SK-N-SH treated with all-trans-retinoic acid at 6 μM for 48 hours (cell line): ENCODE measurements at regions not wholly inside any gene's neighbourhood (a gene's known extent, or its start where the extent isn't known, plus 50 kb on each side); places are given as distances from the start of the nearest gene placed in this dataset.

Experiments used
- ATAC-seq: fragments of 200-7000 bp; cut with Tn5 transposase; 3 replicates; pipeline ENCODE4 v1.9.1; 2020; ENCODE audit warnings: mild to moderate bottlenecking, moderate library complexity
- ARNTL ChIP-seq: fragments of 450-650 bp; formaldehyde crosslinking; IDR thresholded peaks from 2 replicates; pipeline ENCODE4 v1.5.0; 2020; ENCODE audit warnings: low read depth, mild to moderate bottlenecking, moderate library complexity, borderline replicate concordance
- CREB5 ChIP-seq: fragments of 250-450 bp; sonication (Bioruptor Pico); IDR thresholded peaks from 2 replicates; pipeline ENCODE4 v1.5.1; 2020; ENCODE audit warnings: low read depth, mild to moderate bottlenecking, moderate library complexity
- CSDC2 ChIP-seq: fragments of 250-450 bp; sonication (Bioruptor Pico); IDR thresholded peaks from 2 replicates; pipeline ENCODE4 v1.5.0; 2020; ENCODE audit warnings: mild to moderate bottlenecking, moderate library complexity
- CSRNP3 ChIP-seq: fragments of 250-450 bp; sonication (Bioruptor Pico); IDR thresholded peaks from 2 replicates; pipeline ENCODE4 v1.5.1; 2021; ENCODE audit warnings: mild to moderate bottlenecking, moderate library complexity
- ESRRG ChIP-seq: fragments of 250-450 bp; sonication (Bioruptor Pico); IDR thresholded peaks from 2 replicates; pipeline ENCODE4 v1.6.1; 2021; ENCODE audit warnings: mild to moderate bottlenecking
- ISL1 ChIP-seq: fragments of 250-450 bp; sonication (Bioruptor Pico); IDR thresholded peaks from 2 replicates; pipeline ENCODE4 v2.1.2; 2022; ENCODE audit warnings: mild to moderate bottlenecking, moderate library complexity
- PPARA ChIP-seq: fragments of 250-450 bp; sonication (Bioruptor Pico); IDR thresholded peaks from 2 replicates; pipeline ENCODE4 v1.5.0; 2020; ENCODE audit warnings: mild to moderate bottlenecking, borderline replicate concordance
- SNAI2 ChIP-seq: fragments of 250-450 bp; sonication (Bioruptor Pico); IDR thresholded peaks from 2 replicates; pipeline ENCODE4 v1.5.0; 2020; ENCODE audit warnings: mild to moderate bottlenecking, moderate library complexity
- TCF4 ChIP-seq: fragments of 250-450 bp; sonication (Bioruptor Pico); IDR thresholded peaks from 2 replicates; pipeline ENCODE4 v1.8.0; 2021; ENCODE audit warnings: mild to moderate bottlenecking, moderate library complexity, borderline replicate concordance
- ZFP30 ChIP-seq: fragments of 450-650 bp; formaldehyde crosslinking; IDR thresholded peaks from 2 replicates; pipeline ENCODE4 v1.5.0; 2022; ENCODE audit warnings: mild to moderate bottlenecking, moderate library complexity
- ZNF70 ChIP-seq: fragments of 450-650 bp; formaldehyde crosslinking; IDR thresholded peaks from 2 replicates; pipeline ENCODE4 v1.5.0; 2020; ENCODE audit warnings: mild to moderate bottlenecking, moderate library complexity
- ZNF8 ChIP-seq: fragments of 450-650 bp; formaldehyde crosslinking; IDR thresholded peaks from 2 replicates; pipeline ENCODE4 v1.5.0; 2020; ENCODE audit warnings: mild to moderate bottlenecking, moderate library complexity
- TF ChIP-seq, protein P1 (sequence below): fragments of 250-450 bp; sonication (Bioruptor Pico); IDR thresholded peaks from 2 replicates; pipeline ENCODE4 v1.5.0; 2020; ENCODE audit warnings: mild to moderate bottlenecking, moderate library complexity
- TF ChIP-seq, protein P2 (sequence below): fragments of 250-450 bp; sonication (Bioruptor Pico); IDR thresholded peaks from 2 replicates; pipeline ENCODE4 v1.8.0; 2020; ENCODE audit warnings: mild to moderate bottlenecking, moderate library complexity, borderline replicate concordance
- TF ChIP-seq, protein P3 (sequence below): fragments of 250-450 bp; sonication (Bioruptor Pico); IDR thresholded peaks from 2 replicates; pipeline ENCODE4 v1.8.0; 2021; ENCODE audit warnings: low read depth, mild to moderate bottlenecking, moderate library complexity, borderline replicate concordance

DNA sequence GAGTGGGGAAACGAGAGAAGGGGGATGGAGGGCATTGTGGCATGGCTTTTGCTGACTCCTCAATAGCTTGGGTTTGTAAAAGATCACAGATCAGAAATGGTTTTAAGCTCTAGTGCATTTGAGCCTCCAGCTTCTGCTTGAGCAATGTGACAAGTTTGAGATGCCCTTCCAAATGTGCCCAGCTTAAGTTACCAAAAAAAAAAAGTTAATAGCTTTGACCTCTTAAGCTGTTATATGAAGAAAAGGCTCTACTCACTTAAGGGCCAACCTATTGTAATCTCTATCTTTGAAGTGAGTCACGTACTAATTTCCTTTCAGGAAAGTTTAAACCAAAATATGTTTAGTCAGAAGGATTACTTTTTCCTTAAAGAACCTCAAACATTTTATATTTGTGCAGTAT lies 428.8 kb upstream of the ACTBL2 start (continued):
- TF ChIP-seq, protein P1, sequence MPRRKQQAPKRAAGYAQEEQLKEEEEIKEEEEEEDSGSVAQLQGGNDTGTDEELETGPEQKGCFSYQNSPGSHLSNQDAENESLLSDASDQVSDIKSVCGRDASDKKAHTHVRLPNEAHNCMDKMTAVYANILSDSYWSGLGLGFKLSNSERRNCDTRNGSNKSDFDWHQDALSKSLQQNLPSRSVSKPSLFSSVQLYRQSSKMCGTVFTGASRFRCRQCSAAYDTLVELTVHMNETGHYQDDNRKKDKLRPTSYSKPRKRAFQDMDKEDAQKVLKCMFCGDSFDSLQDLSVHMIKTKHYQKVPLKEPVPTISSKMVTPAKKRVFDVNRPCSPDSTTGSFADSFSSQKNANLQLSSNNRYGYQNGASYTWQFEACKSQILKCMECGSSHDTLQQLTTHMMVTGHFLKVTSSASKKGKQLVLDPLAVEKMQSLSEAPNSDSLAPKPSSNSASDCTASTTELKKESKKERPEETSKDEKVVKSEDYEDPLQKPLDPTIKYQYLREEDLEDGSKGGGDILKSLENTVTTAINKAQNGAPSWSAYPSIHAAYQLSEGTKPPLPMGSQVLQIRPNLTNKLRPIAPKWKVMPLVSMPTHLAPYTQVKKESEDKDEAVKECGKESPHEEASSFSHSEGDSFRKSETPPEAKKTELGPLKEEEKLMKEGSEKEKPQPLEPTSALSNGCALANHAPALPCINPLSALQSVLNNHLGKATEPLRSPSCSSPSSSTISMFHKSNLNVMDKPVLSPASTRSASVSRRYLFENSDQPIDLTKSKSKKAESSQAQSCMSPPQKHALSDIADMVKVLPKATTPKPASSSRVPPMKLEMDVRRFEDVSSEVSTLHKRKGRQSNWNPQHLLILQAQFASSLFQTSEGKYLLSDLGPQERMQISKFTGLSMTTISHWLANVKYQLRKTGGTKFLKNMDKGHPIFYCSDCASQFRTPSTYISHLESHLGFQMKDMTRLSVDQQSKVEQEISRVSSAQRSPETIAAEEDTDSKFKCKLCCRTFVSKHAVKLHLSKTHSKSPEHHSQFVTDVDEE, result no peak
- TF ChIP-seq, protein P2, sequence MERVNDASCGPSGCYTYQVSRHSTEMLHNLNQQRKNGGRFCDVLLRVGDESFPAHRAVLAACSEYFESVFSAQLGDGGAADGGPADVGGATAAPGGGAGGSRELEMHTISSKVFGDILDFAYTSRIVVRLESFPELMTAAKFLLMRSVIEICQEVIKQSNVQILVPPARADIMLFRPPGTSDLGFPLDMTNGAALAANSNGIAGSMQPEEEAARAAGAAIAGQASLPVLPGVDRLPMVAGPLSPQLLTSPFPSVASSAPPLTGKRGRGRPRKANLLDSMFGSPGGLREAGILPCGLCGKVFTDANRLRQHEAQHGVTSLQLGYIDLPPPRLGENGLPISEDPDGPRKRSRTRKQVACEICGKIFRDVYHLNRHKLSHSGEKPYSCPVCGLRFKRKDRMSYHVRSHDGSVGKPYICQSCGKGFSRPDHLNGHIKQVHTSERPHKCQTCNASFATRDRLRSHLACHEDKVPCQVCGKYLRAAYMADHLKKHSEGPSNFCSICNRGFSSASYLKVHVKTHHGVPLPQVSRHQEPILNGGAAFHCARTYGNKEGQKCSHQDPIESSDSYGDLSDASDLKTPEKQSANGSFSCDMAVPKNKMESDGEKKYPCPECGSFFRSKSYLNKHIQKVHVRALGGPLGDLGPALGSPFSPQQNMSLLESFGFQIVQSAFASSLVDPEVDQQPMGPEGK (CRISPR knock-in tag), result no peak

- no peak for ATAC-seq
- TF ChIP-seq ISL1 (CRISPR knock-in tag), result no peak
- TF ChIP-seq, all 23 proteins: peak for 0
Measured at GRCh38 chr5:57906671-57907070, 424.1 kb upstream of the ACTBL2 start.

GRCh38 chr5:57903458-57903857 lies 420.8 kb upstream of the ACTBL2 start:
- ATAC-seq, result no peak
- TF ChIP-seq, protein P3, sequence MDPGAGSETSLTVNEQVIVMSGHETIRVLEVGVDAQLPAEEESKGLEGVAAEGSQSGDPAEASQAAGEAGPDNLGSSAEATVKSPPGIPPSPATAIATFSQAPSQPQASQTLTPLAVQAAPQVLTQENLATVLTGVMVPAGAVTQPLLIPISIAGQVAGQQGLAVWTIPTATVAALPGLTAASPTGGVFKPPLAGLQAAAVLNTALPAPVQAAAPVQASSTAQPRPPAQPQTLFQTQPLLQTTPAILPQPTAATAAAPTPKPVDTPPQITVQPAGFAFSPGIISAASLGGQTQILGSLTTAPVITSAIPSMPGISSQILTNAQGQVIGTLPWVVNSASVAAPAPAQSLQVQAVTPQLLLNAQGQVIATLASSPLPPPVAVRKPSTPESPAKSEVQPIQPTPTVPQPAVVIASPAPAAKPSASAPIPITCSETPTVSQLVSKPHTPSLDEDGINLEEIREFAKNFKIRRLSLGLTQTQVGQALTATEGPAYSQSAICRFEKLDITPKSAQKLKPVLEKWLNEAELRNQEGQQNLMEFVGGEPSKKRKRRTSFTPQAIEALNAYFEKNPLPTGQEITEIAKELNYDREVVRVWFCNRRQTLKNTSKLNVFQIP, result no peak
- no peak for TF ChIP-seq PPARA (CRISPR knock-in tag)
- TF ChIP-seq ESRRG (CRISPR knock-in tag), result no peak
- no peak for TF ChIP-seq CSRNP3
- TF ChIP-seq CREB5 (CRISPR knock-in tag), result no peak
- TF ChIP-seq ISL1 (CRISPR knock-in tag), result no peak
- TF ChIP-seq ZNF70, result no peak
- no peak for TF ChIP-seq ARNTL (CRISPR knock-in tag)
- TF ChIP-seq, protein P2 (CRISPR knock-in tag), result no peak
- no peak for TF ChIP-seq SNAI2 (CRISPR knock-in tag)
- TF ChIP-seq, protein P1, result no peak
- no peak for TF ChIP-seq ZFP30 (CRISPR knock-in tag)
- TF ChIP-seq CSDC2 (CRISPR knock-in tag), result no peak
- no peak for TF ChIP-seq TCF4 (CRISPR knock-in tag)
- TF ChIP-seq ZNF8 (CRISPR knock-in tag), result no peak
